ENCODE measurements at regions not wholly inside any gene's neighbourhood (a gene's known extent, or its start where the extent isn't known, plus 50 kb on each side); places are given as distances from the start of the nearest gene placed in this dataset.

- no peak overlapping the region for H3K27ac ChIP-seq (ENCODE audit: low read length)
- no peaks in the 10 kb centered on the region for H3F3A ChIP-seq (ENCODE audit: insufficient read depth, low read length, poor library complexity, severe bottlenecking)
- H3K9me3 ChIP-seq (ENCODE audit: low read length), result no peaks in the 10 kb centered on the region
- no peaks in the 10 kb centered on the region for H3K27me3 ChIP-seq (ENCODE audit: insufficient read depth, low read depth, low read length)
- no peaks in the 10 kb centered on the region for H3K79me2 ChIP-seq (replicated peaks; ENCODE audit: insufficient read depth, low read length)
- no peaks in the 10 kb centered on the region for H3K9me2 ChIP-seq (ENCODE audit: insufficient read depth, low read length)
- H3K36me3 ChIP-seq (ENCODE audit: insufficient read depth, low read length), result no peaks in the 10 kb centered on the region
- H3K4me3 ChIP-seq (ENCODE audit: low read length), result no peak overlapping the region
- H4K20me1 ChIP-seq (ENCODE audit: insufficient read depth), result no peaks in the 10 kb centered on the region
- no peak for TF ChIP-seq TAF1 (IDR thresholded peaks at IDR 0.05; ENCODE audit: low read depth)
- no peak for TF ChIP-seq SMC3 (conservative IDR thresholded peaks at IDR 0.05; ENCODE audit: poor library complexity)
- TF ChIP-seq REST (IDR thresholded peaks at IDR 0.05; ENCODE audit: borderline replicate concordance), result no peak
- TF ChIP-seq RAD21 (conservative IDR thresholded peaks at IDR 0.05), result no peak
- no peak for TF ChIP-seq CTCF (IDR thresholded peaks at IDR 0.05; ENCODE audit: poor library complexity, severe bottlenecking)
- TF ChIP-seq POLR2AphosphoS5 (IDR thresholded peaks at IDR 0.05), result no peak
- TF ChIP-seq MXI1 (conservative IDR thresholded peaks at IDR 0.05; ENCODE audit: poor library complexity, severe bottlenecking), result no peak
- TF ChIP-seq EZH2 (IDR thresholded peaks at IDR 0.05; ENCODE audit: borderline replicate concordance, insufficient read depth, low read length, poor library complexity, severe bottlenecking), result no peak
- TF ChIP-seq EP300 (conservative IDR thresholded peaks at IDR 0.05; ENCODE audit: poor library complexity, severe bottlenecking), result no peak
- H2AFZ ChIP-seq (ENCODE audit: low read depth, low read length), result no peak overlapping the region
- no peak overlapping the region for H3K4me2 ChIP-seq (ENCODE audit: low read length)
- H3K9ac ChIP-seq (ENCODE audit: low read length), result no peak overlapping the region
Measured at GRCh38 chr1:73701826-73702225, 496.1 kb downstream of the LRRIQ3 start.

GRCh38 chr1:73676186-73676585 lies 521.8 kb downstream of the LRRIQ3 start:
- no peaks in the 10 kb centered on the region for H3K9me2 ChIP-seq (ENCODE audit: insufficient read depth, low read length)
- no peak overlapping the region for H2AFZ ChIP-seq (ENCODE audit: low read depth, low read length)
- H3K9ac ChIP-seq (ENCODE audit: low read length), result no peak overlapping the region
- H3K9me3 ChIP-seq (ENCODE audit: low read length), result no peaks in the 10 kb centered on the region
- TF ChIP-seq MXI1 (conservative IDR thresholded peaks at IDR 0.05; ENCODE audit: poor library complexity, severe bottlenecking) (no peak), EP300 (conservative IDR thresholded peaks at IDR 0.05; ENCODE audit: poor library complexity, severe bottlenecking) (no peak), CTCF (IDR thresholded peaks at IDR 0.05; ENCODE audit: poor library complexity, severe bottlenecking) (no peak)
- H3K36me3 ChIP-seq (ENCODE audit: insufficient read depth, low read length), result no peaks in the 10 kb centered on the region
- H3F3A ChIP-seq (ENCODE audit: insufficient read depth, low read length, poor library complexity, severe bottlenecking), result no peaks in the 10 kb centered on the region
- no peaks in the 10 kb centered on the region for H4K20me1 ChIP-seq (ENCODE audit: insufficient read depth)
- no peaks in the 10 kb centered on the region for H3K79me2 ChIP-seq (replicated peaks; ENCODE audit: insufficient read depth, low read length)
- no peak overlapping the region for H3K4me2 ChIP-seq (ENCODE audit: low read length)
- no peak overlapping the region for H3K4me3 ChIP-seq (ENCODE audit: low read length)
- H3K27me3 ChIP-seq (ENCODE audit: insufficient read depth, low read depth, low read length), result no peaks in the 10 kb centered on the region
- no peak overlapping the region for H3K27ac ChIP-seq (ENCODE audit: low read length)
